ENCODE measurements at regions not wholly inside any gene's neighbourhood (a gene's known extent, or its start where the extent isn't known, plus 50 kb on each side); places are given as distances from the start of the nearest gene placed in this dataset.
"Not testable (repeated sequence)": the region's sequence is repeated elsewhere in the genome, so short reads cannot be mapped to it uniquely, and the experiment has no call there.

GRCh38 chr15:96473556-96473955 is 143.1 kb downstream of the NR2F2 start:
- DNase-seq (ENCODE audit: low spot score in 2 of 2): no peak
- no peaks in the 10 kb centered on the region for H3K27me3 ChIP-seq
- no peak for TF ChIP-seq CTCF (IDR thresholded peaks at IDR 0.05)
- H3K9me3 ChIP-seq: no peaks in the 10 kb centered on the region
- intact Hi-C loops (cut with DNase I): no loop called here
- no peaks in the 10 kb centered on the region for H3K36me3 ChIP-seq
- no peaks in the 10 kb centered on the region for H3K4me1 ChIP-seq
- H3K4me3 ChIP-seq: no peak overlapping the region
- H3K27ac ChIP-seq: no peak overlapping the region

- TF ChIP-seq CTCF (IDR thresholded peaks at IDR 0.05): no peak
- Histone ChIP-seq H3K27me3 (no peaks in the 10 kb centered on the region), H3K4me3 (no peak overlapping the region), H3K27ac (no peak overlapping the region), H3K9me3 (no peaks in the 10 kb centered on the region), H3K4me1 (no peaks in the 10 kb centered on the region), H3K36me3 (no peaks in the 10 kb centered on the region)
- intact Hi-C loops (cut with DNase I): no loop called here
- no peak for DNase-seq (ENCODE audit: low spot score in 2 of 2)
These were observed 143.7 kb downstream of the NR2F2 start for GRCh38 chr15:96474231-96474664.

GRCh38 chr15:96477227-96477626 is 146.7 kb downstream of the NR2F2 start:
- H3K27me3 ChIP-seq: no peaks in the 10 kb centered on the region
- no peak overlapping the region for H3K27ac ChIP-seq
- no peak overlapping the region for H3K4me3 ChIP-seq
- H3K36me3 ChIP-seq: no peaks in the 10 kb centered on the region
- no peak for DNase-seq (ENCODE audit: low spot score in 2 of 2)
- no peaks in the 10 kb centered on the region for H3K9me3 ChIP-seq
- no peaks in the 10 kb centered on the region for H3K4me1 ChIP-seq
- intact Hi-C loops (cut with DNase I): no loop called here
- TF ChIP-seq CTCF (IDR thresholded peaks at IDR 0.05): no peak

- H3K9me3 ChIP-seq; DNase-seq (ENCODE audit: low spot score in 2 of 2); H3K27ac ChIP-seq; H3K36me3 ChIP-seq; H3K27me3 ChIP-seq; intact Hi-C loops (cut with DNase I); H3K4me1 ChIP-seq; H3K4me3 ChIP-seq: not testable (repeated sequence)
These were observed 153.9 kb downstream of the NR2F2 start for GRCh38 chr15:96484412-96484811.

- intact Hi-C loops (cut with DNase I): no loop called here
- DNase-seq (ENCODE audit: low spot score in 2 of 2): no peak
- no peaks in the 10 kb centered on the region for H3K27me3 ChIP-seq
These were observed 154.3 kb downstream of the NR2F2 start for GRCh38 chr15:96484830-96485229.

DNA sequence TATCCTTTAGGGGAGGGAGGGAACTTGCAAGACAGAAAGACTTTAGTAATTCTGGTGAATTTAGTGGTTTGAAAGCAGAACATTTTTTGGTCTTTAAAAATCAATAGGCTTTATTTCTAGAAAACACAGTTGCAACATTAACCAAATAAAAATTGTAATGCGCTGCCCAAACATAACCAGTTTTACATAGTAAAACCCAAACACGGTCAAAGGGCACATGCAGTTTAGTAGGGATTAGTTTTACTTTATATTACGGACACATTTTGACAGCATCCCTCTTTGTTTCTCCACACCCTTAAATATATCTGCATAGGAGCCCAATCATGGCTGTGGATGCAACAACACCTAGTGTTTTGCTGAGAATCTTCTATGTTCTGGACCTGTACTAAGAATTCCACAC is 156.7 kb downstream of the NR2F2 start:
- no peak for DNase-seq (ENCODE audit: low spot score in 2 of 2)
- Histone ChIP-seq H3K4me1 (no peaks in the 10 kb centered on the region), H3K4me3 (no peak overlapping the region), H3K9me3 (no peaks in the 10 kb centered on the region), H3K36me3 (no peaks in the 10 kb centered on the region), H3K27ac (no peak overlapping the region), H3K27me3 (no peaks in the 10 kb centered on the region)
- TF ChIP-seq CTCF (IDR thresholded peaks at IDR 0.05): no peak
- intact Hi-C loops (cut with DNase I): no loop called here

More at GRCh38 chr15:96484830-96485229, 154.3 kb downstream of the NR2F2 start:
- no peaks in the 10 kb centered on the region for H3K4me1 ChIP-seq
- TF ChIP-seq CTCF (IDR thresholded peaks at IDR 0.05): no peak
- no peak overlapping the region for H3K27ac ChIP-seq
- H3K9me3 ChIP-seq: no peaks in the 10 kb centered on the region
- no peaks in the 10 kb centered on the region for H3K36me3 ChIP-seq
- H3K4me3 ChIP-seq: no peak overlapping the region

- H3K27ac ChIP-seq; H3K36me3 ChIP-seq; intact Hi-C loops (cut with DNase I); H3K4me3 ChIP-seq; H3K4me1 ChIP-seq; H3K9me3 ChIP-seq; H3K27me3 ChIP-seq; DNase-seq (ENCODE audit: low spot score in 2 of 2): not testable (repeated sequence)
These were observed 160.7 kb downstream of the NR2F2 start for GRCh38 chr15:96491066-96491699.

GRCh38 chr15:96491700-96492644 is 161.5 kb downstream of the NR2F2 start:
- intact Hi-C loops (cut with DNase I); H3K9me3 ChIP-seq; DNase-seq (ENCODE audit: low spot score in 2 of 2); H3K27ac ChIP-seq; H3K36me3 ChIP-seq; H3K4me1 ChIP-seq; H3K27me3 ChIP-seq; H3K4me3 ChIP-seq: not testable (repeated sequence)
